Endodermal cell (in vitro differentiated cells): ENCODE measurements at regions not wholly inside any gene's neighbourhood (a gene's known extent, or its start where the extent isn't known, plus 50 kb on each side); places are given as distances from the start of the nearest gene placed in this dataset.

ENCODE experiments used
- DNase-seq: peaks from one replicate; pipeline ENCODE4 v3.0.0-alpha.2; 2017
- H3K27ac ChIP-seq: 2 replicates; pipeline ENCODE4 v1.5.1; 2013; ENCODE audit warnings: mild to moderate bottlenecking, low read depth, low read length, moderate library complexity
- H3K27me3 ChIP-seq: 2 replicates; pipeline ENCODE4 v1.6.1; 2013; ENCODE audit warnings: mild to moderate bottlenecking, low read length, moderate library complexity; ENCODE audit not compliant: insufficient read depth, control insufficient read depth, poor library complexity, severe bottlenecking
- H3K36me3 ChIP-seq: 2 replicates; pipeline ENCODE4 v1.7.0; 2013; ENCODE audit warnings: mild to moderate bottlenecking, low read length, moderate library complexity; ENCODE audit not compliant: control insufficient read depth, insufficient read depth
- H3K4me1 ChIP-seq: one replicate; pipeline ENCODE4 v1.7.0; 2013; ENCODE audit warnings: low read length; ENCODE audit not compliant: control insufficient read depth, insufficient read depth
- H3K4me3 ChIP-seq: 2 replicates; pipeline ENCODE4 v1.5.1; 2013; ENCODE audit warnings: mild to moderate bottlenecking, low read length, moderate library complexity
- H3K9ac ChIP-seq: 2 replicates; pipeline ENCODE4 v1.6.1; 2013; ENCODE audit warnings: mild to moderate bottlenecking, low read length, moderate library complexity; ENCODE audit not compliant: poor library complexity, severe bottlenecking; ENCODE audit errors: extremely low read depth
- H3K9me3 ChIP-seq: 2 replicates; pipeline ENCODE4 v1.6.1; 2013; ENCODE audit warnings: mild to moderate bottlenecking, low read length, moderate library complexity; ENCODE audit not compliant: control insufficient read depth
- H3K27ac Mint-ChIP-seq: 2 replicates; pipeline ENCODE4 v1.8.0; 2020; ENCODE audit warnings: mixed read lengths
- H3K27me3 Mint-ChIP-seq: 2 replicates; pipeline ENCODE4 v1.8.0; 2021; ENCODE audit warnings: mild to moderate bottlenecking, mixed read lengths; ENCODE audit not compliant: insufficient read depth
- H3K36me3 Mint-ChIP-seq: 2 replicates; pipeline ENCODE4 v1.8.0; 2020; ENCODE audit warnings: low read depth, mixed read lengths
- H3K4me1 Mint-ChIP-seq: 2 replicates; pipeline ENCODE4 v1.8.0; 2020; ENCODE audit warnings: mixed read lengths
- H3K4me3 Mint-ChIP-seq: 2 replicates; pipeline ENCODE4 v1.8.0; 2020; ENCODE audit warnings: mild to moderate bottlenecking, moderate library complexity, mixed read lengths
- H3K9me3 Mint-ChIP-seq: 2 replicates; pipeline ENCODE4 v1.8.0; 2020; ENCODE audit warnings: mild to moderate bottlenecking, mixed read lengths
- WGBS, 2 experiments: methylation state at CpG; one replicate each; pipeline versions ENCODE4 v1.1.5 to v1.1.7; 2013; ENCODE audit warnings: missing lambda C conversion rate in 2 of 2, mixed read lengths in 1 of 2; ENCODE audit not compliant: insufficient coverage in 1 of 2, insufficient read length in 1 of 2; 5-methylcytosine and 5-hydroxymethylcytosine counted together
- TF ChIP-seq, protein P1 (sequence below): fragments of 200-600 bp; sonication (generic); conservative IDR thresholded peaks from 2 replicates; pipeline ENCODE4 v1.5.0; 2021; ENCODE audit warnings: antibody characterized with exemption, mild to moderate bottlenecking

DNA sequence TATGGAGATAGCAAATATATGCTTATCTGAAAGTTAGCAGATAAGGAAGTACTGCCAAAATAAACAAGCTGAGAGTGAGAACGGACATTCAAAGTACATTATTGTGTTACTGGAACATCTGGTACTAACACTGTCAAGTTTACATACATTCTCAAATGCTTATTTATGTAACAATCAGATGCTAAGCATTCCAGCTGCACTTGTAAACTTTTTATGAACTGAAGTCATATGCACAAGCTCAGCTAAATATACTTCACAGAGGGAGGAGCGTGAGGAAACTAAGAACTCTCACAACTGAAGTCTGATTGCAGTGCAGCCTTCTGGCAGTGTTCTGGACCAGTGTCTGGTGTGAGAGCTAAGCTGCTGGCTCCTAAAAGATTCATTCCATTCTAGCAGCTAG lies 223.7 kb upstream of the NANOGP8 start:
- H3K9me3 Mint-ChIP-seq = no peaks in the 10 kb centered on the region
- TF ChIP-seq, protein P1, sequence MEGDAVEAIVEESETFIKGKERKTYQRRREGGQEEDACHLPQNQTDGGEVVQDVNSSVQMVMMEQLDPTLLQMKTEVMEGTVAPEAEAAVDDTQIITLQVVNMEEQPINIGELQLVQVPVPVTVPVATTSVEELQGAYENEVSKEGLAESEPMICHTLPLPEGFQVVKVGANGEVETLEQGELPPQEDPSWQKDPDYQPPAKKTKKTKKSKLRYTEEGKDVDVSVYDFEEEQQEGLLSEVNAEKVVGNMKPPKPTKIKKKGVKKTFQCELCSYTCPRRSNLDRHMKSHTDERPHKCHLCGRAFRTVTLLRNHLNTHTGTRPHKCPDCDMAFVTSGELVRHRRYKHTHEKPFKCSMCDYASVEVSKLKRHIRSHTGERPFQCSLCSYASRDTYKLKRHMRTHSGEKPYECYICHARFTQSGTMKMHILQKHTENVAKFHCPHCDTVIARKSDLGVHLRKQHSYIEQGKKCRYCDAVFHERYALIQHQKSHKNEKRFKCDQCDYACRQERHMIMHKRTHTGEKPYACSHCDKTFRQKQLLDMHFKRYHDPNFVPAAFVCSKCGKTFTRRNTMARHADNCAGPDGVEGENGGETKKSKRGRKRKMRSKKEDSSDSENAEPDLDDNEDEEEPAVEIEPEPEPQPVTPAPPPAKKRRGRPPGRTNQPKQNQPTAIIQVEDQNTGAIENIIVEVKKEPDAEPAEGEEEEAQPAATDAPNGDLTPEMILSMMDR = no peak
- H3K4me3 Mint-ChIP-seq = no peak overlapping the region
- DNase-seq = no peak
- H3K27ac Mint-ChIP-seq = no peak overlapping the region
- H3K9ac ChIP-seq = no peak overlapping the region
- H3K4me1 Mint-ChIP-seq = peaks cover 16% of the 10 kb centered on the region
- no peaks in the 10 kb centered on the region for H3K36me3 ChIP-seq
- H3K27me3 Mint-ChIP-seq = no peaks in the 10 kb centered on the region
- H3K27ac ChIP-seq = no peak overlapping the region
- no peak overlapping the region for H3K4me3 ChIP-seq
- 87 to 94% methylated on average over 2 of the region's 2 CpGs for WGBS, 2 experiments
- no peaks in the 10 kb centered on the region for H3K36me3 Mint-ChIP-seq
- H3K9me3 ChIP-seq = no peaks in the 10 kb centered on the region
- peaks cover 2% of the 10 kb centered on the region for H3K4me1 ChIP-seq
- no peaks in the 10 kb centered on the region for H3K27me3 ChIP-seq

DNA sequence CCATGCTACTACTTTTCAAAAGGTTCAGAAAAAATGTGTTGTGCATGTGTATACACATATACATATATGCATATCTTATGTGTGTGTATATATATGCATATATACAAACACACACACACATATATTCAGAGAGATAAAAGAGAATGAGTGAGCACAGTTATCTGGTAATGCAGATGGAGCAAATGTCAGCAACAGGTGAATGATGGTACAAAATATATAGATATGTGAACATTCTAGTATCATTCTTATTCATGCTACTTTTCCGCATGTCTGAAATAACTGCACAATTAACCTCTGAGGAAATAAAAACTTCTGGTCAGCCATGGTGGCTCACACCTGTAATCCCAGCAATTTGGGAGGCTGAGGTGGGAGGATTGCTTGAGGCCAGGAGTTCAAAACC lies 222.6 kb upstream of the NANOGP8 start:
- WGBS, 2 experiments = 100% methylated on average over 1 of the region's 1 CpG; no CpG with 5 or more reads in 1 of the 2 experiments
- Mint-ChIP-seq H3K9me3 (no peaks in the 10 kb centered on the region), H3K4me1 (peaks cover 16% of the 10 kb centered on the region), H3K27ac (no peak overlapping the region), H3K36me3 (no peaks in the 10 kb centered on the region), H3K27me3 (no peaks in the 10 kb centered on the region), H3K4me3 (no peak overlapping the region)
- Histone ChIP-seq H3K9ac (no peak overlapping the region), H3K27me3 (no peaks in the 10 kb centered on the region), H3K4me3 (no peak overlapping the region), H3K9me3 (no peaks in the 10 kb centered on the region), H3K36me3 (no peaks in the 10 kb centered on the region), H3K27ac (no peak overlapping the region), H3K4me1 (peaks cover 2% of the 10 kb centered on the region)
- no peak for DNase-seq
- TF ChIP-seq, protein P1 = no peak

DNA sequence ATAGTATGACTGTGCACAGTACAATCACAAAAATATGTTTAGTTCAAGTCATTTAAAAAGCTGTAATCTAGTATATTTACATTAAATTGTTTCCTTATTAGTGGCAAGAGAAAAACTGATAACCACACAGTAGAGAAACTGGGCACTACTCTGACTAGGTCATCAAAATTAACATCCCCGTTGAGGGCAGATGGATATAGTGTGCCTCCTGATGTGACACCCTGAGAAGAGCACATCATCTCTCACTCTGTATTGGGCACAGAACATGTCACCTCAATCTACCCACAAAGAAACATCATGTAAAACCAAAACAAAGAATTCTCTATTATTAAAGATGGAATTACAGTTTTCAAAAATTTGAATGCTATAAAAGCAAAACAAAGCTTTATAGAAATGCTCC lies 221.9 kb upstream of the NANOGP8 start:
- no peaks in the 10 kb centered on the region for H3K9me3 ChIP-seq
- H3K9me3 Mint-ChIP-seq = no peaks in the 10 kb centered on the region
- peaks cover 16% of the 10 kb centered on the region for H3K4me1 Mint-ChIP-seq
- no peaks in the 10 kb centered on the region for H3K27me3 Mint-ChIP-seq
- no peak overlapping the region for H3K9ac ChIP-seq
- no peaks in the 10 kb centered on the region for H3K27me3 ChIP-seq
- no peak overlapping the region for H3K4me3 Mint-ChIP-seq
- no peaks in the 10 kb centered on the region for H3K36me3 ChIP-seq
- TF ChIP-seq, protein P1 = no peak
- peak overlapping the region; percentile 73 for H3K27ac ChIP-seq
- peaks cover 2% of the 10 kb centered on the region for H3K4me1 ChIP-seq
- WGBS, 2 experiments = 95 to 100% methylated on average over 1 of the region's 1 CpG
- H3K36me3 Mint-ChIP-seq = no peaks in the 10 kb centered on the region
- no peak overlapping the region for H3K4me3 ChIP-seq
- DNase-seq = no peak
- no peak overlapping the region for H3K27ac Mint-ChIP-seq
